ENCODE measurements at regions not wholly inside any gene's neighbourhood (a gene's known extent, or its start where the extent isn't known, plus 50 kb on each side); places are given as distances from the start of the nearest gene placed in this dataset.

GRCh38 chr11:116345575-116345974, 427.2 kb downstream of the BUD13 start:
- TF ChIP-seq, protein P1, sequence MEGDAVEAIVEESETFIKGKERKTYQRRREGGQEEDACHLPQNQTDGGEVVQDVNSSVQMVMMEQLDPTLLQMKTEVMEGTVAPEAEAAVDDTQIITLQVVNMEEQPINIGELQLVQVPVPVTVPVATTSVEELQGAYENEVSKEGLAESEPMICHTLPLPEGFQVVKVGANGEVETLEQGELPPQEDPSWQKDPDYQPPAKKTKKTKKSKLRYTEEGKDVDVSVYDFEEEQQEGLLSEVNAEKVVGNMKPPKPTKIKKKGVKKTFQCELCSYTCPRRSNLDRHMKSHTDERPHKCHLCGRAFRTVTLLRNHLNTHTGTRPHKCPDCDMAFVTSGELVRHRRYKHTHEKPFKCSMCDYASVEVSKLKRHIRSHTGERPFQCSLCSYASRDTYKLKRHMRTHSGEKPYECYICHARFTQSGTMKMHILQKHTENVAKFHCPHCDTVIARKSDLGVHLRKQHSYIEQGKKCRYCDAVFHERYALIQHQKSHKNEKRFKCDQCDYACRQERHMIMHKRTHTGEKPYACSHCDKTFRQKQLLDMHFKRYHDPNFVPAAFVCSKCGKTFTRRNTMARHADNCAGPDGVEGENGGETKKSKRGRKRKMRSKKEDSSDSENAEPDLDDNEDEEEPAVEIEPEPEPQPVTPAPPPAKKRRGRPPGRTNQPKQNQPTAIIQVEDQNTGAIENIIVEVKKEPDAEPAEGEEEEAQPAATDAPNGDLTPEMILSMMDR (IDR thresholded peaks at IDR 0.05; ENCODE audit: low read depth, low read length, poor library complexity, severe bottlenecking): no peak
- no peak for TF ChIP-seq EZH2phosphoT487 (IDR thresholded peaks at IDR 0.05; ENCODE audit: borderline replicate concordance, low read length)

Measured in DOHH2 (cell line).